ENCODE measurements at regions not wholly inside any gene's neighbourhood (a gene's known extent, or its start where the extent isn't known, plus 50 kb on each side); places are given as distances from the start of the nearest gene placed in this dataset.

GRCh38 chr5:101866473-101866872 lies 429.6 kb downstream of the SLCO4C1 start:
- H3K4me3 ChIP-seq (ENCODE audit: low read depth, low read length): no peak overlapping the region
- BruUV-seq (replicated peaks): no TSS peak
- Mint-ChIP-seq H3K27ac (ENCODE audit: unreplicated experiment) (no peak overlapping the region), H3K9me3 (ENCODE audit: unreplicated experiment) (no peaks in the 10 kb centered on the region), H3K4me3 (ENCODE audit: unreplicated experiment) (no peak overlapping the region), H3K27me3 (ENCODE audit: insufficient read depth, unreplicated experiment) (peaks cover 10% of the 10 kb centered on the region), H3K36me3 (ENCODE audit: insufficient read depth, unreplicated experiment) (no peaks in the 10 kb centered on the region), H3K4me1 (ENCODE audit: low read depth, unreplicated experiment) (no peaks in the 10 kb centered on the region)
- H3K36me3 ChIP-seq (ENCODE audit: control insufficient read depth, insufficient read depth, low read length): no peaks in the 10 kb centered on the region
- intact Hi-C loops (cut with micrococcal nuclease; ENCODE audit: unreplicated experiment): no loop called here
- no peaks in the 10 kb centered on the region for H3K4me1 ChIP-seq
- H3K27me3 ChIP-seq (replicated peaks; ENCODE audit: control insufficient read depth, insufficient read depth, low read length): no peaks in the 10 kb centered on the region
- ChIA-PET CTCF (no interaction called here), POLR2A (no interaction called here)
- no peak for DNase-seq
- no peak for TF ChIP-seq CTCF (IDR thresholded peaks at IDR 0.05; ENCODE audit: insufficient read depth in 1 of 2, low read depth in 1 of 2, low read length in 1 of 2, severe bottlenecking in 1 of 2, unreplicated experiment in 1 of 2)
- H3K9me3 ChIP-seq: no peaks in the 10 kb centered on the region

GRCh38 chr5:101860563-101860962 lies 435.5 kb downstream of the SLCO4C1 start:
- CTCF ChIA-PET: no interaction called here
- Mint-ChIP-seq H3K9me3 (ENCODE audit: unreplicated experiment) (no peaks in the 10 kb centered on the region), H3K4me3 (ENCODE audit: unreplicated experiment) (no peak overlapping the region), H3K27ac (ENCODE audit: unreplicated experiment) (no peak overlapping the region), H3K27me3 (ENCODE audit: insufficient read depth, unreplicated experiment) (peaks cover 10% of the 10 kb centered on the region), H3K4me1 (ENCODE audit: low read depth, unreplicated experiment) (no peaks in the 10 kb centered on the region), H3K36me3 (ENCODE audit: insufficient read depth, unreplicated experiment) (no peaks in the 10 kb centered on the region)
- DNase-seq: no peak
- Histone ChIP-seq H3K4me3 (ENCODE audit: low read depth, low read length) (no peak overlapping the region), H3K9me3 (no peaks in the 10 kb centered on the region), H3K4me1 (no peaks in the 10 kb centered on the region), H3K27me3 (replicated peaks; ENCODE audit: control insufficient read depth, insufficient read depth, low read length) (no peaks in the 10 kb centered on the region), H3K36me3 (ENCODE audit: control insufficient read depth, insufficient read depth, low read length) (no peaks in the 10 kb centered on the region)
- no TSS peak for BruUV-seq (replicated peaks)
- POLR2A ChIA-PET: no interaction called here
- intact Hi-C loops (cut with micrococcal nuclease; ENCODE audit: unreplicated experiment): no loop called here
- no peak for TF ChIP-seq CTCF (IDR thresholded peaks at IDR 0.05; ENCODE audit: insufficient read depth in 1 of 2, low read depth in 1 of 2, low read length in 1 of 2, severe bottlenecking in 1 of 2, unreplicated experiment in 1 of 2)

- Mint-ChIP-seq H3K9me3 (ENCODE audit: unreplicated experiment) (no peaks in the 10 kb centered on the region), H3K4me3 (ENCODE audit: unreplicated experiment) (no peak overlapping the region), H3K4me1 (ENCODE audit: low read depth, unreplicated experiment) (no peaks in the 10 kb centered on the region), H3K27me3 (ENCODE audit: insufficient read depth, unreplicated experiment) (peaks cover 10% of the 10 kb centered on the region), H3K27ac (ENCODE audit: unreplicated experiment) (no peak overlapping the region), H3K36me3 (ENCODE audit: insufficient read depth, unreplicated experiment) (no peaks in the 10 kb centered on the region)
- no TSS peak for BruUV-seq (replicated peaks)
- no peaks in the 10 kb centered on the region for H3K9me3 ChIP-seq
- ChIA-PET CTCF (no interaction called here), POLR2A (no interaction called here)
- intact Hi-C loops (cut with micrococcal nuclease; ENCODE audit: unreplicated experiment): no loop called here
- DNase-seq: no peak
- H3K27me3 ChIP-seq (replicated peaks; ENCODE audit: control insufficient read depth, insufficient read depth, low read length): no peaks in the 10 kb centered on the region
- H3K4me3 ChIP-seq (ENCODE audit: low read depth, low read length): no peak overlapping the region
- H3K36me3 ChIP-seq (ENCODE audit: control insufficient read depth, insufficient read depth, low read length): no peaks in the 10 kb centered on the region
- H3K4me1 ChIP-seq: no peaks in the 10 kb centered on the region
- no peak for TF ChIP-seq CTCF (IDR thresholded peaks at IDR 0.05; ENCODE audit: insufficient read depth in 1 of 2, low read depth in 1 of 2, low read length in 1 of 2, severe bottlenecking in 1 of 2, unreplicated experiment in 1 of 2)
Measured at GRCh38 chr5:101860145-101860544, 435.9 kb downstream of the SLCO4C1 start.
